ENCODE measurements at regions not wholly inside any gene's neighbourhood (a gene's known extent, or its start where the extent isn't known, plus 50 kb on each side); places are given as distances from the start of the nearest gene placed in this dataset.

DNA sequence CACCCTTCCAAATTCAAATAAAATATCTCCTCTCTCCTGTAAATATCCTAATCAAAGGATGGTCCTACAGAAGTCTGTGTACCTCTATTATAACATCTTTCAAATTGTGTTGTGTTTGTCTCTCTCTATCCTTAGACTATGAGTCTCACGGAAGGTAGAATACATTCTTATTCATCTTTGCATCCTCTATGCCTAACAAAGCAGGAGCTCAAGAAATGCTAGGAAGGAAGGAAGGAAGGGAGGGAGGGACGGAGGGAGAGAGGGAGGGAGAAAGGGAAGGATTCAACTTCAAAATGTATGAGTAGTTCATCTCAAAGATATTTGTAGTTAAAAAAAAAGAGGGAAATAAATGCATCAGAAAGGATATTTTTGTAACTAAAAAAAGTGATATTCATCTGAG is 150.0 kb downstream of the RTP4 start:
- no peaks in the 10 kb centered on the region for H3K4me1 Mint-ChIP-seq (ENCODE audit: low read depth)
- DNase-seq (no peak), ATAC-seq (ENCODE audit: poor library complexity) (no peak)
- intact Hi-C loops (cut with DNase I, micrococcal nuclease): no loop called here
- no peaks in the 10 kb centered on the region for H3K9me3 Mint-ChIP-seq
- no peak overlapping the region for H3K27ac ChIP-seq (ENCODE audit: low read depth in 1 of 2, low read length in 2 of 2)
- H3K4me1 ChIP-seq (ENCODE audit: insufficient read depth, low read length): no peaks in the 10 kb centered on the region
- no peak overlapping the region for H3K27ac Mint-ChIP-seq
- H3K27me3 ChIP-seq (ENCODE audit: control insufficient read depth in 1 of 2, insufficient read depth in 2 of 2, low read length in 2 of 2): no peaks in the 10 kb centered on the region
- H3K4me3 Mint-ChIP-seq: no peak overlapping the region
- no peaks in the 10 kb centered on the region for H3K36me3 ChIP-seq (ENCODE audit: insufficient read depth, low read length)
- TF ChIP-seq, protein P1, sequence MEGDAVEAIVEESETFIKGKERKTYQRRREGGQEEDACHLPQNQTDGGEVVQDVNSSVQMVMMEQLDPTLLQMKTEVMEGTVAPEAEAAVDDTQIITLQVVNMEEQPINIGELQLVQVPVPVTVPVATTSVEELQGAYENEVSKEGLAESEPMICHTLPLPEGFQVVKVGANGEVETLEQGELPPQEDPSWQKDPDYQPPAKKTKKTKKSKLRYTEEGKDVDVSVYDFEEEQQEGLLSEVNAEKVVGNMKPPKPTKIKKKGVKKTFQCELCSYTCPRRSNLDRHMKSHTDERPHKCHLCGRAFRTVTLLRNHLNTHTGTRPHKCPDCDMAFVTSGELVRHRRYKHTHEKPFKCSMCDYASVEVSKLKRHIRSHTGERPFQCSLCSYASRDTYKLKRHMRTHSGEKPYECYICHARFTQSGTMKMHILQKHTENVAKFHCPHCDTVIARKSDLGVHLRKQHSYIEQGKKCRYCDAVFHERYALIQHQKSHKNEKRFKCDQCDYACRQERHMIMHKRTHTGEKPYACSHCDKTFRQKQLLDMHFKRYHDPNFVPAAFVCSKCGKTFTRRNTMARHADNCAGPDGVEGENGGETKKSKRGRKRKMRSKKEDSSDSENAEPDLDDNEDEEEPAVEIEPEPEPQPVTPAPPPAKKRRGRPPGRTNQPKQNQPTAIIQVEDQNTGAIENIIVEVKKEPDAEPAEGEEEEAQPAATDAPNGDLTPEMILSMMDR (IDR thresholded peaks at IDR 0.05): no peak
- ChIA-PET CTCF (no interaction called here), POLR2A (no interaction called here)
- peaks cover 0 to 1% of the 10 kb centered on the region in 2 experiments for H3K9me3 ChIP-seq (ENCODE audit: control insufficient read depth in 1 of 2, insufficient read depth in 1 of 2, low read length in 2 of 2)
- H3K4me3 ChIP-seq (ENCODE audit: low read length): no peak overlapping the region
- H3K27me3 Mint-ChIP-seq: no peaks in the 10 kb centered on the region
- no peaks in the 10 kb centered on the region for H3K36me3 Mint-ChIP-seq (ENCODE audit: low read depth)

DNA sequence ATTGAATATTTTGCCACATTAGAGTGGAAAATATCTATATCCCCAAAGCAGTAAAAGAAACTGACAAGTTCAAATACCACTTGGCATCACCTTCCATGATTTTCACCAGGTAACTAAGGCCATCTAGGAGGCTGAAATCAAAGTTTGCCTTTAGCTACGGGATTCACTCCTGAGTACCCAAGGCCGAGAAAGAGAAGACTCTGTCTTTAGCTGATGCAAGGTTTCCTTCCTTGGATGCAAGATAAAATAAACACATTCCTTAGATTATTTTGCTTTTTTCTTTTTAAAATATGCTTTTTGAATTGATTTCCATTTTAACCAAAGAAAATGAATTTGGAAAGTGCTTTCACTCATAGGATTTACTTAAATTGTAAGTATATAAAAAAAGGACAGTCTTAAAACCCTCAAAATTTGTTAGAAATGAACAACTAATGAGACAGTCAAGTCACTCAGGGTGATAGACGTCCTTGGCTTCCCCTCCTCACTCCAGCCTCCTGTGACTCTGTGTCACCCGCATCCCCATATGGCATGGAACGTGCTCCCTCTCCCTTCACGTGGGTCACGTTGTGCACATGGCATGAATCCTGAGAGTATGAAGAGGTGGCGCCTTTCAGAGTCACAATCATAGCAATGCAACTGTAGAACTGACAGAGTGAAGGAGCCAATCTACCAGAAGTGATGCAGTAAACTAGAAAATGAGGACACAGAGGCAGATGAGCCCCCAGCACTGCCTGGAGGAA is 148.4 kb downstream of the RTP4 start:
- no peaks in the 10 kb centered on the region for H3K36me3 ChIP-seq (ENCODE audit: insufficient read depth, low read length)
- ATAC-seq (ENCODE audit: poor library complexity): no peak
- H3K27me3 Mint-ChIP-seq: no peaks in the 10 kb centered on the region
- DNase-seq: no peak
- no peaks in the 10 kb centered on the region for H3K27me3 ChIP-seq (ENCODE audit: control insufficient read depth in 1 of 2, insufficient read depth in 2 of 2, low read length in 2 of 2)
- TF ChIP-seq, protein P1 (IDR thresholded peaks at IDR 0.05): no peak
- no peak overlapping the region for H3K27ac Mint-ChIP-seq
- intact Hi-C loops (cut with DNase I, micrococcal nuclease): no loop called here
- POLR2A ChIA-PET: no interaction called here
- no peaks in the 10 kb centered on the region for H3K36me3 Mint-ChIP-seq (ENCODE audit: low read depth)
- H3K4me3 ChIP-seq (ENCODE audit: low read length): no peak overlapping the region
- H3K9me3 Mint-ChIP-seq: peaks cover 3% of the 10 kb centered on the region
- no peak overlapping the region for H3K4me3 Mint-ChIP-seq
- H3K4me1 Mint-ChIP-seq (ENCODE audit: low read depth): no peaks in the 10 kb centered on the region
- H3K4me1 ChIP-seq (ENCODE audit: insufficient read depth, low read length): no peaks in the 10 kb centered on the region
- H3K27ac ChIP-seq (ENCODE audit: low read depth in 1 of 2, low read length in 2 of 2): no peak overlapping the region
- CTCF ChIA-PET: no interaction called here
- H3K9me3 ChIP-seq (ENCODE audit: control insufficient read depth in 1 of 2, insufficient read depth in 1 of 2, low read length in 2 of 2): peaks cover 0 to 9% of the 10 kb centered on the region in 2 experiments

DNA sequence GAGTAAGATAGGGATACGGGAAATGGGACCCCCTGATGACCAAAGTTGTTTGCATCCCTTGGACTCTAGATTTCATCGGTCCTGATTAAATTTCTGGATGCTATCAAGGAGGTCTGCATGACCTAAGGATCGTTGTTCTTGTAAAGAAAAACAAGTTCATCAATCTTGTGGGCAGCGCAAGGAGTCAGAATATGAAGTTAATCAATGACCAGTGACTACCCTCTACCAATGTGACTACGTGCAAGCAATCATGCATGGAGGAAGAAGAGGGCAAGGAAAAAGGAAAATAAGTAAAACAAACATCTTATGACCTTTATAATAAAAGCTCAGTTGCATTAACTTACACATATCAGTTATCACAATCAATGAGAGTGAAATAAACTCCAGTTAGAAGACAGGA is 139.7 kb downstream of the RTP4 start:
- Mint-ChIP-seq H3K36me3 (ENCODE audit: low read depth) (no peaks in the 10 kb centered on the region), H3K4me3 (no peak overlapping the region), H3K27me3 (peaks cover 19% of the 10 kb centered on the region), H3K9me3 (peaks cover 3% of the 10 kb centered on the region), H3K27ac (no peak overlapping the region), H3K4me1 (ENCODE audit: low read depth) (no peaks in the 10 kb centered on the region)
- Histone ChIP-seq H3K27me3 (ENCODE audit: control insufficient read depth in 1 of 2, insufficient read depth in 2 of 2, low read length in 2 of 2) (no peaks in the 10 kb centered on the region), H3K9me3 (ENCODE audit: control insufficient read depth in 1 of 2, insufficient read depth in 1 of 2, low read length in 2 of 2) (peaks cover 0 to 8% of the 10 kb centered on the region in 2 experiments), H3K4me3 (ENCODE audit: low read length) (no peak overlapping the region), H3K27ac (ENCODE audit: low read depth in 1 of 2, low read length in 2 of 2) (no peak overlapping the region), H3K36me3 (ENCODE audit: insufficient read depth, low read length) (no peaks in the 10 kb centered on the region), H3K4me1 (ENCODE audit: insufficient read depth, low read length) (no peaks in the 10 kb centered on the region)
- ChIA-PET POLR2A (no interaction called here), CTCF (no interaction called here)
- DNase-seq (no peak), ATAC-seq (ENCODE audit: poor library complexity) (no peak)
- TF ChIP-seq, protein P1 (IDR thresholded peaks at IDR 0.05): no peak
- intact Hi-C loops (cut with DNase I, micrococcal nuclease): no loop called here

Data from CD4-positive, alpha-beta T cell (primary cell).